KMS-11 (cell line): ENCODE measurements at regions not wholly inside any gene's neighbourhood (a gene's known extent, or its start where the extent isn't known, plus 50 kb on each side); places are given as distances from the start of the nearest gene placed in this dataset.
A peak's percentile ranks its signal among the peaks of the same experiment; 100 is the strongest.

Experiments
- H2AFZ ChIP-seq: fragments of 200-600 bp; sonication (generic); 2 replicates; pipeline ENCODE4 v1.6.1; 2016; ENCODE audit warnings: antibody characterized with exemption, mixed run types, low read depth
- H3K27ac ChIP-seq: fragments of 200-600 bp; sonication (generic); 2 replicates; pipeline ENCODE4 v1.6.1; 2016; ENCODE audit warnings: mild to moderate bottlenecking, mixed run types
- H3K27me3 ChIP-seq: fragments of 200-600 bp; sonication (generic); 2 replicates; pipeline ENCODE4 v1.6.1; 2017; ENCODE audit warnings: mild to moderate bottlenecking, low read depth, mixed run types, moderate library complexity; ENCODE audit not compliant: insufficient read depth
- H3K36me3 ChIP-seq: fragments of 200-600 bp; sonication (generic); 2 replicates; pipeline ENCODE4 v1.6.1; 2017; ENCODE audit warnings: mild to moderate bottlenecking, mixed run types; ENCODE audit not compliant: insufficient read depth
- H3K4me1 ChIP-seq: fragments of 200-600 bp; sonication (generic); 2 replicates; pipeline ENCODE4 v1.6.1; 2016; ENCODE audit warnings: mild to moderate bottlenecking, low read depth, mixed run types; ENCODE audit not compliant: poor library complexity, severe bottlenecking
- H3K4me2 ChIP-seq: fragments of 200-600 bp; sonication (generic); 2 replicates; pipeline ENCODE4 v1.7.0; 2016; ENCODE audit warnings: mild to moderate bottlenecking, mixed run types
- H3K4me3 ChIP-seq: fragments of 200-600 bp; sonication (generic); IDR thresholded peaks from 2 replicates; pipeline ENCODE4 v1.6.1; 2017; ENCODE audit warnings: low read depth, low read length, mixed read lengths; ENCODE audit not compliant: insufficient read depth
- H3K79me2 ChIP-seq: fragments of 200-600 bp; sonication (generic); 2 replicates; pipeline ENCODE4 v1.6.1; 2016; ENCODE audit warnings: low read depth, mixed run types; ENCODE audit not compliant: insufficient read depth
- H3K9ac ChIP-seq: fragments of 200-600 bp; sonication (generic); 2 replicates; pipeline ENCODE4 v1.6.1; 2016; ENCODE audit warnings: mild to moderate bottlenecking, mixed run types
- H4K20me1 ChIP-seq: fragments of 200-600 bp; sonication (generic); 2 replicates; pipeline ENCODE4 v1.6.1; 2016; ENCODE audit warnings: mild to moderate bottlenecking, mixed run types; ENCODE audit not compliant: insufficient read depth
- CTCF ChIP-seq: fragments of 200-600 bp; sonication (generic); conservative IDR thresholded peaks from 2 replicates; pipeline ENCODE4 v1.6.1; 2017; ENCODE audit warnings: low read depth, mild to moderate bottlenecking, antibody characterized with exemption, low read length, moderate library complexity, mixed read lengths

GRCh38 chr21:17370263-17370662 lies 142.6 kb upstream of the CXADR start:
- Histone ChIP-seq H4K20me1 (no peaks in the 10 kb centered on the region), H3K27ac (no peak overlapping the region), H2AFZ (no peak overlapping the region), H3K27me3 (no peaks in the 10 kb centered on the region), H3K4me3 (no peak overlapping the region), H3K4me1 (no peaks in the 10 kb centered on the region), H3K36me3 (no peaks in the 10 kb centered on the region), H3K9ac (no peak overlapping the region), H3K4me2 (no peak overlapping the region), H3K79me2 (no peaks in the 10 kb centered on the region)
- TF ChIP-seq CTCF = no peak

DNA sequence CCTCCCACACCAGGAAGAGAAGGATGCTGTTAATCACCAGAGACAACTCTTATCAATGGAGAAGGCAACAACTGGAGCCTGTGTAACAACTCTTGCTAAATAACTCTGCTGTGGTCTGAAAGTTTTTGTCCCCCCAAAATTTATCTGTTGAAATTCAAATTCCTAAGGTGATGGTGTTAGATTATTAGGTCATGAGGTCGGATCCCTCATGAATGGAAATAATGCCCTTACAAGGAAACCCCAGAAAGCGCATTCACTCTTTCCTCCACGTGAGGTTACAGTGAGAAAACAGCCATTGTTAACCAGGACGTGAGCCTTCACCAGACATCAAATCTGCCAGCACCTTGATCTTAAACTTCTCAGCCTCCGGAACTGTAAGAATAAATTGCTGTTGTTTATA lies 141.9 kb upstream of the CXADR start:
- Histone ChIP-seq H3K79me2 (no peaks in the 10 kb centered on the region), H4K20me1 (no peaks in the 10 kb centered on the region), H2AFZ (no peak overlapping the region), H3K27me3 (no peaks in the 10 kb centered on the region), H3K36me3 (no peaks in the 10 kb centered on the region), H3K27ac (no peak overlapping the region), H3K4me1 (no peaks in the 10 kb centered on the region), H3K9ac (no peak overlapping the region), H3K4me3 (no peak overlapping the region), H3K4me2 (no peak overlapping the region)
- no peak for TF ChIP-seq CTCF

DNA sequence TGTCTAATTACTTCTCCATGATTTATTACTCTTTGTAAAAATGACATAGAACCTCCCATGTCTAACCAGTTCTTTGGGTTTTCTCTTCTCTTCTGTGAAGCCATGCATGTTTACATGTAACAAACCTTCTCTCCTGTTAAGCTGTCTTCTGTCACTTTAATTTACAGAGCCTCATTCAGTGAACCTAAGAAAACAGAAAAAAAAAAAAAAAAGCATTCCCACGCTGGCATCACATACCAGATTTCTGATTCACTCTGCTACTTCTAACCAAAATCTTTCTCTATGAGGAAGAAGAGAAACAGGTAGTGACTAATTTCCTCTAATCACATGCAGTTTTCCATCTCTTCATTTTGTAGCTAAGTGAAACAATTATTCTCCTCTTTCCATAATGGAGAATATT lies 141.4 kb upstream of the CXADR start:
- H3K27ac ChIP-seq = no peak overlapping the region
- H3K4me2 ChIP-seq = no peak overlapping the region
- H3K4me1 ChIP-seq = no peaks in the 10 kb centered on the region
- H3K27me3 ChIP-seq = no peaks in the 10 kb centered on the region
- H4K20me1 ChIP-seq = no peaks in the 10 kb centered on the region
- no peak overlapping the region for H3K4me3 ChIP-seq
- no peak for TF ChIP-seq CTCF
- H3K9ac ChIP-seq = no peak overlapping the region
- H3K79me2 ChIP-seq = no peaks in the 10 kb centered on the region
- H2AFZ ChIP-seq = no peak overlapping the region
- H3K36me3 ChIP-seq = no peaks in the 10 kb centered on the region

DNA sequence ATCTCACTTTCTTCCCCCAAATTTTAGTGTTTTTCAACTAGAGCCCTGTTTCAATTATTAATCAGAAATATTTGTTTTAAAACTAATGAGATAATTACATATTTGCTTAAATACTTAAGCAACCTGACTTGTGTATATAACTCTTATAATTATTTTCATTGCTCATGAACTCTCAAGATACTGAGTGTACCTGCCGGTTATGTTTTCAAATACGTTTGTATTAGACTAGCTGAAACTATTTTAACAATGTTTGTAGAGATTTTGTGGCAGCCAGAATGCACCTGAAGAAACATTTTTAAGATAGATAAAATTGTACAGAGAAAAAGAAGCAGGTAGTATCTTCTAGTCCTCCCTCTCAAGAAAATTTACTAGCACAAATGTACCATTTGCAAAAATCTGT lies 140.6 kb upstream of the CXADR start:
- H4K20me1 ChIP-seq = no peaks in the 10 kb centered on the region
- no peaks in the 10 kb centered on the region for H3K4me1 ChIP-seq
- H3K27ac ChIP-seq = no peak overlapping the region
- H3K4me3 ChIP-seq = no peak overlapping the region
- H3K9ac ChIP-seq = no peak overlapping the region
- H3K27me3 ChIP-seq = no peaks in the 10 kb centered on the region
- no peaks in the 10 kb centered on the region for H3K79me2 ChIP-seq
- no peak overlapping the region for H2AFZ ChIP-seq
- no peak overlapping the region for H3K4me2 ChIP-seq
- no peaks in the 10 kb centered on the region for H3K36me3 ChIP-seq
- TF ChIP-seq CTCF = no peak

DNA sequence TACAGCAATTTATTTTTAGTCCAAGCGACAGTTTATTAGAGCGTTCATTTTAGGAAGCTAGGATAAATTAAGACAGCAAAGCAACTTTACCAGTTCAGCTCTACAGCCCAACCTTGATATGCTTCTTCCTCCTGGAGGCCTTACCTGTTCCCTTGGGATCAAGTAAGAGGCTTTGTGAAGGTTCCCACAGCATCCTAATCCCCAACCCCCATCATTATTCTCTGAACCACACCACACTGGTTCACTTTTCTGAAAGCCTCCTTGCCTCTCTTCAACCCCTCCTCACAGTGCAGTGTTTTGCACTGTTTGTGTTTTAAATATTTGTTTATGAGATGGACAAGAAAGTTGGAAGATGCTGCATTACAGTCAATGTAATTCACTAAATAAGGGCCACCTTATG lies 126.3 kb upstream of the CXADR start:
- H3K4me2 ChIP-seq = no peak overlapping the region
- H3K79me2 ChIP-seq = no peaks in the 10 kb centered on the region
- H4K20me1 ChIP-seq = no peaks in the 10 kb centered on the region
- H3K4me3 ChIP-seq = no peak overlapping the region
- no peaks in the 10 kb centered on the region for H3K36me3 ChIP-seq
- no peak overlapping the region for H3K27ac ChIP-seq
- H3K9ac ChIP-seq = no peak overlapping the region
- H3K4me1 ChIP-seq = no peaks in the 10 kb centered on the region
- H2AFZ ChIP-seq = 0 out of 2 replicates have a peak overlapping the region, but pooled peaks have one; percentile 2
- no peak for TF ChIP-seq CTCF
- H3K27me3 ChIP-seq = no peaks in the 10 kb centered on the region
